ENCODE measurements at regions not wholly inside any gene's neighbourhood (a gene's known extent, or its start where the extent isn't known, plus 50 kb on each side); places are given as distances from the start of the nearest gene placed in this dataset.

DNA sequence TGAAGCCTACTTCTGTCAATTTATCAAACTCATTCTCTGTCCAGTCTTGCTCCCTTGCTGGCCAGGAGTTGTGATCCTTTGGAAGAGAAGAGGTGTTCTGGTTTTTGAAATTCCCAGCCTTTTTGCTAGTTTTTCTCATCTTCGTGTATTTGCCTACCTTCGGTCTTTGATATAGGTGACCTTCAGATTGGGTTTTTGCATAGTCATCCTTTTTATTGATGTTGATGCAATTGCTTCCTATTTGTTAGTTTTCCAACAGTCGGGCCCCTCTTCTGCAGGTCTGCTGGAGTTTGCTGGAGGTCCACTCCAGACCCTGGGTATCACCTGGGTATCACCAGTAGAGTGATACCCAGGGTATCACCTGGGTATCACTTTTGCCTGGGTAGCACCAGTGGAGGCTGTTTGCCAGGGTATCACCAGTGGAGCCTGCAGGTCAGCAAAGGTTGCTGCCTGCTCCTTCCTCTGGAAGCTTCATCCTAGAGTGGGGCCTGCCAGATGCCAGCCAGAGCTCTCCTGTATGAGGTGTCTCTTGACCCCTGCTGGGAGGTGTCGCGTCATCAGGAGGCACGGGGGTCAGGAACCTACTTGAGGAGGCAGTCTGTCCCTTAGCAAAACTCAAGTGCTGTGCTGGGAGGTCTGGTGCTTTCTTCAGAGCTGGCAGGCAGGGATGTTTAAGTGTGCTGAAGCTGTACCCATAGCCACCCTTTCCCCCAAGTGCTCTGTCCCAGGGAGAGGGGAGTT, 684.2 kb downstream of the PCDH18 start:
- DNase-seq = no peak

DNA sequence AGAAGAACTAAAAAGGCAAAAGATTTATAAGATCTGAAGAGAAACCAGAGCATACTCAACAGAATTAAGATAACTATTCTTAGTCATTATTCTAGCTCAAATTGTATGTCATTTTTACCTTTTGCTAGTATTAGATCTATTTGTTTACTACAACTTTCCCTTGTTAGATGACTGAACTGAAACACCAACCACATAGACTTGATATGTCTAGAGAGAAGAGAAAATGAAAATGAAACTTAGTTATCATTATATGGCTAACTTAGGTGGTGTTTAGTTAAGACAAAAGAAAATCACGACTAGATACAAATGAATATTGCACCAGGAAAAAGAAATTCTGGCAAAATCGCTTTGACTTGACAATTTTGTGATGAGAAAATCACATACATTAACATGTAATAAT, 690.8 kb downstream of the PCDH18 start:
- no peak for DNase-seq

DNA sequence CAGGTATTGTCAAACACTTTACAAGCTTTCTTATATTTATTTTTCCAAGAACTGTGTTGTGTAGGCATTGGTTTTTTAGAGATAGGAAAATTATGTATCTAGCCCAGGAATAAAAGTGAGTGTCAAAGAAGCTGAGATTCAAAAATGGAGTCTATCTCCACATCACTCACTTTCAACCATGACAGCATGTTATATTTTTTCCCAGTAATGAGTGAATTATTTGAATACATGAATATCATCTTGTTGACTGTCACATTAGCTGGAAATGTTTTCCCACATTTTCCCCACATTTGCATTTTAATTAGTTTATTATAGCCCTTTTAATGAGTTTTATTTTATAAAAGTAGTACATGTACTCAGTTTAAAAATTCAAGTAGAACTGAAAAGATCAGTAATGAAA, 693.7 kb downstream of the PCDH18 start:
- DNase-seq = no peak

DNA sequence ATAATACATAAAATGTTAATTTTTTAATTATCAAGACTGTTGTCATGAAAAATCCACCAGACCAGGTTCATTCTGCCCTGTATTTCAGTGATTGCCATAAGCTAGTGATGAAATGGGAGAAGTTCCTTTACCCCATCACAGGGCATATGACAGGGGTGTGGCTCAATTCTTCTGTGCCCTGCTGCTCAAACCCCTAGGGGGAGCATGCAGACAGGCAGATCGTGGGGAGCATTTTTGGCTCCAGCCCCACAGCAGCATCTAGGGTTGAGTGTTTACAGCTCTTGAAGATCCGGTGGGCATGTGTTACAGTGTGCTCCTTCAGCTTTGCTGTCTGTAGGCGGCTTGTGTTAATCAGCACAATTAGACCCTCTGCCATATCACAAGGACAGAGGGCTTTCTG, 700.7 kb downstream of the PCDH18 start:
- DNase-seq = no peak

DNA sequence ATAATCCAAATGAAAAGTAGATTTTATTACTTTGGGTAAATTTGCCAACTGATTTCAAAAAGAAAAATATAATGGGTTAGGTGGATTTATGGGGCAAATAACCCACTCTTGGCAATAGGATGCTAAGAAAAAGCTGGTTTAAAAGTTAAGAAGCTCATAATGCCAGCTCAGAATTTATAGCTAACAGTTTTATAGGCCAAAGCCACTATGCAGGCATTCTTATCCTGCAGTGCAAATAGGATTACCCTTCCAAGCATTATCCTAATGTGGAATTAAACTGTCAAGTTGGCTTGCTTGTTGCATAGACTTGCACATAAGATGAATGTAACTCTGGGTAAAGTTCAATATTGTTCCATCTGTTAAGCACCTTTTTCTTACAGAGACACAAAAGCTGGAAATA, 703.0 kb downstream of the PCDH18 start:
- DNase-seq = no peak

DNA sequence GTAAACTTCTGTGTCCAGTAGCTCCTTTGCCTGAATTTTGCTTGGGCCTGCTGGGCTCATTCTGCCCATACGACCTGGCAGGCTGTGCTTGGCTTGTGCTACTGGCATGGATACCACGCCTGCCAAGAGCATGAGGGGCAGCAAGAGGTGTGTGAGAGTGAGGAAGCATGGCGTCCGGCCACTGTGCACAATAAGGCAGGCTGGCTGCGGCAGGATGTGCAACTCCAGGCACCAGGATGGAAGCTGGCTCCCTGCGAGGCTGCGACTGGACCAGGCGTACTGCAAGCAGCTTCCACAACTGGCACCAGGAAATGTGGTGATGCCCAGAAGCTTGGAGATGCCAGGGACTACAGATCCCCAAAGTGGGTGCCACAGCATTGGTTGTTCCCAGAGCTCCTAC, 709.3 kb downstream of the PCDH18 start:
- DNase-seq = no peak

DNA sequence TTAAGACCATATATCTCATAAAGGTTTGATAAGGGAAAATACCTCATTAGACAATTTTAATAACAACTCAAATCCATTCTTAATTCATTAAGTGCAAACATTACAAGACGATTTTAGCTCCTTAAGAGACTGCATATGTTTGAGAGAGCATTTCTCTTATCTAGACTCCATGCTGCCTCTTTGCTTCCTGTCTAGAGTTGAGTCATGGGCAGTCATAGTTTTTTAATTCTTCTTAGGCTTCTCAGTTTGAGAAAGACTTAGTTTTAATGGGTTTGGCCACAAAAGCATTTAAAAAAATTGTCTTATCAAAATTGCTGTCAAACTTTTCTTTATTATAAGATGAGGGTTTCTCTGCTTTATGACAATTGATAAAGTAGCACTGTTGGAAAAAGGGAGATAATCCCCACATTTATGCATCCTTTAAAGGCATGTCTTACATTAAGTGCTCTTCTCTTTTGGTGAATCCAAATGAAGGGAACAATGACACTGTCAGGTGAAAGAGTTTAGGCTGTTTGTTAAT, 713.4 kb downstream of the PCDH18 start:
- no peak for DNase-seq

DNA sequence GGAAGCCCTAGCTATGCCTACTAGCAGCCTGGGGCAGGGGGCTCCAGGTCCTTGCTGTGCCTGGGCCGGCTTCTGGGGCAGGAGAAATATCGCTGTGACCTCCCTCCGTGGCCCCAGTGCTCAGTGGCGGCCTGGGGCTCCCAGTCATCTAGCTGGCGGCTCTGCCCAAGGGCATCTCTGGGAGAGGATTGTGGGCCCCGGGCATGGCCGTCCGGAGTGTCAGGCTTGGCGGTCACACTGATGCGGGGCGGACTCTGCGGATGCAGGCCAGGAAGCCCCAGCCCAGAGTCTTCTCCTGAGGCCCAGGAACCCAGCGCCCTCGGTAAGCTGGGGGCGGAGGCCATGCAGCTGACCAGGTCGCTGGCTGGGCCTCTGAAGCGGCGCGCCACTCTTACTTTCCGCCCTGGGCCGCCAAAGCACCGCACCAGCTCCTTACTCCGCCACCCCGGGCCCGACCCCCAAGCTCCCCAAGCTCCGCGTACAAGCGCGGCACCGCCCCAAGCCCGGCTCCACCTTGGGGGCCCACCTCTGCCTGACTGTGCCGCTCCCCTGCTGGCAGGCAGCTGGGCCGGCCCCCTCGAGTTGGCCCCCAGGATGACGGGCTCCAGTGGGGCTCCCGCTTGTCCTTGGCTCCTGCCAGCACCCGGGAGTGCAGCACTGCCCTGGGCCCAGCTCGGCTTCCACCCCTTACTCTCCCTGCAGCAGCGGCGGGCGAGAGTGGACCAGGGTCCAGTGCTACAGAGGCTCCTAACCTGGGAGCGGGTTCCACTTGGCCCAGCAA, 720.0 kb downstream of the PCDH18 start:
- DNase-seq = no peak

DNA sequence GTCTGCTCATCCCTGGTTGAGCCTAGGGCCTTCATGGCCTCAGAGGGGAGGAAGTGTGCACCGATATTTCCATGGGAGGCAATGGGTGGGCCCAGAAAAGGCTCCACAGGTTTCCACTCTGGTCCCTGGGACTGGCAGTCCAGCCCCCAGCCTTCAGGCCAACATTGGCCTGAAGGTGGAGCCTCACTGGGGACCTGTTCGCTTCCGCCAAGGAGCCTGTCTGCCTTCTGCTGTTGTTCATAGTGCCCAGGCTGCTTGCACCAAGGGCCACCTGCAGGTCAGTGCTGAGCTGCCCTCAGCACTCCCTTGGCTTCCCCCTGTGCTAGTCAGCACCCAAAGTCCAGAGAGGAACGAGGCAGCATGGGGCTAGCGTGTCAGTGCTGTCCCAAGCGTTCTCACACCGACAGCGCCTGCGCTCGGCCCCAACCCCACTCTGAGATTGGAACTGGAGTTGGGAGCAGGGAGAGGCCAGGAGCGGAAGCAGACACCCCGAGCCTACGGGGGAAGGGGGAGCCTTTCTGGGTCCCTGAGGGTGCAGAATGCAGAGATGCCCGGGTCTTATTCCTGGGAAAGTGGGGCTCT, 720.7 kb downstream of the PCDH18 start:
- DNase-seq = no peak

DNA sequence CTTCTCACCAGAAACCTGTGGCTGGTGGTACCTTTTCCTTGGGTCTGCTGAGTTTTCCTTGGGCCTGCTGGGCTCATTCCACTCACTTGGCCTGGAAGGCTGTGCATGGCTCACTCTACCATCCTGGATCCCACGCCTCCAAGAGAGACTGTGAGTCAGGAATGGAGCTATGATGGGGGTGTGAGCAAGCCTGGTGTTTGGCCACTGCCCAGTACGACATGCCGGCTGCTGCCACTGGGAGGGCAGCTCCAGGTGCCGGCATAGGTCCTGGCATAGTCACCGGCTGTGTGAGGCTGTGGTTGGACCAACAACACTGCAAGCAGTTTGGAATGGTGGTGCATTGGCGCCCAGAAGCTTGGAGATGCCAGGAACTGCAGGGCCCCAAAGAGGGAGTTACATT, 721.7 kb downstream of the PCDH18 start:
- no peak for DNase-seq

DNA sequence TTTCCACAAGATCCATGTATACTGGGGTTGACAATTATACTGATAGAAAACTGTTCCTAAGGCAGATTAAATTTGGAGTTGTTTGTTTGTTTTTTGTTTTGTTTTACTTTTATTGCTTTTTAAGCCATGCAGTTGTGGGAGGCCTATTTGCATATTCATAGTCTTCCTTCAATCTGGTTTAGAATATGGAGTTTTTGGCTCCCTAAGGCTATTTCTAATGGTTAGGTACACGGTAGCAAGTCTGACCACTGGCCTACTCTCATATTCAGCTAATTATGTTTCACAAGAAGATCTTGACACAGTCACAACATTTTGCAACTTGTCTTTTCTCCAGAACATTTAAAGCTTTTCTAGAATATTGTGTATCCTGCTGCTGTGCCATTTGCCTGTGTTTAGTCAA, 725.5 kb downstream of the PCDH18 start:
- DNase-seq = no peak

DNA sequence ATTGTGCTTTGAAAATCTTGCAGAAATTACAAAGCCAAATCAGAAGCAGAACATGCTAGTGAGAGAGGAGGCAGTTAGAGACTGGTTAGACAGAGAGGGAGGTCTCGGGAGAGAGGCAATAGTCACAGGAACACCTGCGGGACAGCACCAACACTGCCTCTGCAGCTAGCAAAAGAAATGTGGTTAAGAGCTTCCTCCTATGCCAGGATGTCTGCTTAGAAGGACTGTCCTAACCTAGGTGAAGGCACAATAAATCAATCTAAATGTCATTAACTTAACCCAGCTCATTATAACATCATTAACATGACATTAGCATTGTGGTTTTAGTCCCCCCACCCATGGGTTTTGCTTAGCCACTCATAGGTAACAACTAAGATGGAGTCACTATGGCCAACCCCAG, 726.7 kb downstream of the PCDH18 start:
- DNase-seq = no peak

DNA sequence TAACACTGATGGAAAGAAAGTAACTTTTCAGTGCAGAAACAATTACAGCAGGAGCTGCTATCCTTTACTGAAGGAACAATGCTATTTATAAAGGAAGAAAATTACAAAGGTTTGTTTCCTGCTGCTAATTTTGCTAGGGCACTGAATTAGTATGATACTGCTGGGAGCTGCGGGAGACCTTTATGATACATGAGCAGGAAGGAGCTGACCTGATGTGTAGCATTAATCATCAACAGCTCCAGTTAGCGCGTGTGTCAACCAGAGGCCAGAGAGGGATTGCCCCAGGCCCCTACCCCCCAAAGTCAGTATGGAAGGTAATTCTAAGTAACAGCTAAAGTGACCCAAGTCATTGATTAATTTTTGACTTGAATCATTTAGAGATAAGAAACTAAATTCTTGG, 728.9 kb downstream of the PCDH18 start:
- no peak for DNase-seq

DNA sequence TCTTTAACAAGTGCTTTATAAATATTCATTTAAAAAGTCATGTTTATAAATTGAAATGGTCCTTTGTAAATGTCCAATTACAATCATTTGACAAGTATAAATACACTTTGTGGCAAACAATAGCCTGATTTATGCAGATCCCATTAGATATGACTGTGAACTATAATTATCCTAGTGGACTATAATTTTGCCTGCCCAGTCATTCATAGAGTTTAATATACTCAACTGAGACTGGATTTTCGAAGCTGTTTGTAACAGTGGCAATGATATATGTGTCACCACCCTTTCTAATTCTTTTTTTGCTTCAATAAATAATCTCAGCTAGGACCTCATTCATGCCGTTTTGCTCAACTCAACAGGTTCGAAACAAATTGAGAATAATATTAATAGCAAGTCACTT, 732.0 kb downstream of the PCDH18 start:
- DNase-seq = no peak

DNA sequence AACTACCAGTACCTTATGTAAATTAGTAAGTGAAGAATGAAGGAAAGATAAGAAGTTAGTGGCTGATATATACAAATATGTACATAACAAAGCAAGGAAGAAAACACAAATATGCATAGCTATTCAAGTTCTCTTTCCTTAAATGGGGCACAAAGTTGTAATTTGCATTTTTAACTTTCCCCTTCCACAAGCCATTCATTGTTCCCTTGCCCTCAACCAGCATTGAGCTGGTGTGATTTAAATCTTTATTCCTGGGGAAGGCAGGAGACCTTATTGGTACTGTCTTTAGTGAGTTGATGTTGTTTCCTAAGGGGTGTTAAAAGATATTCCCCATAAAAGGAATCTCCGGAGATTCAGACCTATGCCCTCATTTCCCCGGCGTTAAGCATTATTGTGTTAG, 735.3 kb downstream of the PCDH18 start:
- no peak for DNase-seq

DNA sequence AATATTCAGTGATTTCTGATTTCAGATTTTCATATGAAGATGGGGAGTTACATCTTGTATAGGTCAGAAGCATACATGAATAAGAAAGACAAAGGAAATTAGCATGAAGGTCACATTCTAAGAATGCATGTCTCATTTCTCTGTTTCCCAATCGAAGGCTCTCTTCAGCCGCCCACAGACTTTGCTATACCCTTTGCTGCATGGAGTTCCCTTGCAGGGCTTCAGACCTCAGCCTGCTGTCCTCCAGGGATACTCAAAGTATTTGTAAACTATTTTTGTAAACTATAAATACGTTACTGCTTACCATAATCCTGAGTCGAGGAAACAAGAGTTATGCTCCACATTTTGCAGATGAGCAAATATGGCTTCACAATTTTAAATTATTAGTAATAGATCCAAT, 738.4 kb downstream of the PCDH18 start:
- DNase-seq = no peak

DNA sequence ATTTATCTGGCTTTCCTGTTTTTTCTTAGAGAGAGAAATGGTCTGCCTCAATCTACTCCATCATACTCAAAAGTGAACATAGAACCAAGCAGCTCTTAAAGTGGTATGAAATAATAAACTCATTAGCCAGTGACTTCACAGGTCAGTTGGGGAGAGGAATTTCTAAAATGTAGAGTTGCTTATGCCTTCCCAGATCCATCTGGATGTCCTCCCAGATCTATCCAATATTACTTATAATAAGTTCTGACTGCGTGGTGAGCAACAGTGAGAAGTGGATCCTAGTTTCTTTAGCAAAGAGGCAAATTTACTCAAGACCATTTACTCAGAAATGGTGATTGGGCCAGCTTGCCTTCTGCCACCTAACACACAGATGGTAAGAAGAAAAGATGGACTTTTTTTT, 748.0 kb downstream of the PCDH18 start:
- no peak for DNase-seq

DNA sequence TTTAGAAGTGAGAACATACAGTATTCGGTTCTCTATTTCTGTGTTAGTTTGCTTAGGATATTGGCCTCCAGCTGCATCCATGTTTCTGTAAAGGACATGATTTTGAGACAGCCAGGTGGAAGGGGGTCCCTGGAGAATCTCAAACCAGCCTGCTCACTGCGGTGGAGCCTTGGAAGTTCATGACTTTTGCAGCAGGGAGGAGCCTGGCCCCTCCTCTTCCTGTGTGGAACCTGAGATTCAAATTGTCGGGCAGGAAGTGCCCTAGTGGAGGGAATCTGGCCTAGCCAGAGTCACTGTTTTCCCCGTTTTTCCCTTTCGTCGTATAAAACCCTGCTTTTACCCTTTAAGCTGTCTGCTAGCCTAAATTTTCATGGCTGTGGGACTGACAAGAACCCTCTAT, 762.6 kb downstream of the PCDH18 start:
- no peak for DNase-seq

DNA sequence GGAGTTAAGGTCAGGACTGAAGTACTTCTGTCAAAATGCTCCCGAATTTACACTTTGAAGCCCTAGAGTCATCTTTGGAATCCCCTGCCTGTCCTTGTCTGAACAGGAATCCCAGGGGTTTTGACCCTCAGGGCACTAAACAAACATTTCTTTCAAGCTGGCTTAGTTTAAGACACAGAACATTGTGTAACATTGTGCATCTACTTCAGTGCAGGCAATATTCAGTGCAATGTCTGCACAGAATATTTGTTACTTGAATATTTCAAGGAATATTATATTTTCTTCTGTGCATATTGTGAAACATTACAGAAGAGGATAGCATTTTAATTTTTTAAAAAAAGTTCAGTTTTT, 763.4 kb downstream of the PCDH18 start:
- no peak for DNase-seq

DNA sequence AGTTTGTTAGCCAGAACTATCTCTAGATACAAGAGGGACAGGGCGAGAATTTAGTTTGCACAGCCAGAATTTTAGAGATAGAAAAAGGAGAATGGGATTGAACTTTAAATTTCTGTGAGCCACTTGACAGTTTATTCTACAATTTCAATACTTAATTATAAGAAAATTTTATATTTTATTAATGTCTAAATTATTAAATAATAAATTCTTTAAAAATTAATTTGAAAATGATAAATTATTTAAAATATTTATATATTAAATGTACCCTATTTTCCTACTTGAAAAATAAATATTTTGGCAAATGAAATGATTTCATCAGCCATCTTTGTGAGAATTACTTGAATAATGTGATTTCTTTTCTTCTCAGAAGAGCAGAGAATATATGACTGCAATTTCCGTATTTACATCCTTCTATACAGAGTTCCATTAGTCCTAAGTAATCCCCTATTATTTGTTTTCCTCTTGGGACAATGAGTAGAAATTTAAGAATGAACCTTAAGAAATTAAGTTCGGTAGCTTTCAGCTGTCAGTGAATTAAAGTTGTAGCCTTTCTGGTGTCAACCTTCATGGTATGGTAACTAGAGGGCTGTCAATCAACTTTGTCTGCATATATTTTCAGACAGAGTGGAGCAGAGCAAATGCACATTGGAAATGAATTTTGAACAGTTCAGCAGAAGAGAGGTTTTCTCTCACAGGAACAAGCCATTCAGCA, 763.9 kb downstream of the PCDH18 start:
- no peak for DNase-seq

DNA sequence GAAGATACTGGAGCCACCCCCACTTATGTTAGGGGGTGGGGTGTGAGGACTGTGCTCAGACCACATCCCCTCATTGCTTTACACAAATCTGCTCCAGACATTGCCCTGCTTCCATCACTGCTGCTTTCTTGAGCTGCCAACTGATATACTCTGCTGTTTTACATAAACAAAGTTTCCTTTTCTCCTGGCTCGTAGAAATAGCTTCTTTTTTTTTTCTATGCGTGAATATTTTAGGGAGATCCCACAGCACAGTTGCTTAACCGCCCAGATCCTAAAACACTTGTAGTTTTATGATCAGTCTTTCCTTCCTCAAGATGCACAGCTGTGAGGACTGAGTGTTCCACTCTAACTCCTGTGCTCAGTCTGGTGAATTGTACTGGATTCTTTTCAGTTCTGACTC, 768.4 kb downstream of the PCDH18 start:
- no peak for DNase-seq

DNA sequence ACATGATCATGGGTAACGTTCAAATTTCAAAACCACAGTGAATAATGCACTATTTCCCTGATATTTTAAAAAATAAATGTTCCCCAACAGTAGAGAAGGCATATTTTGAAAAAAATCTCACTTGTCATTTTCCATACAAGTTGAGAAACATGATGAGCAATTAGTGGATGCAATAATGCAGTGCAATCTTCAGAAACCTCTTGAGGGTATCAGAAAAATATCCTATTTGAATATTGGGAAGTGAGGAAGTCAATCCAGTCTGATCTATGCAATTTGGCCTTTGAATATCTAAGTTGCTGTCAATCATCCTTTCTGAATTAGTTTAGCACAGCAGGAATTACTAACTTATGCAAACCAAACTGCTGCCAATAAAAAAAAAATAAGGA, 776.8 kb downstream of the PCDH18 start:
- DNase-seq = no peak

Data from right lung (tissue), 2 donors.